H1 (cell line): ENCODE measurements at regions not wholly inside any gene's neighbourhood (a gene's known extent, or its start where the extent isn't known, plus 50 kb on each side); places are given as distances from the start of the nearest gene placed in this dataset.

ENCODE experiments used
- CEBPB ChIP-seq: IDR thresholded peaks from 2 replicates; pipeline ENCODE4 v1.6.1; 2012; ENCODE audit warnings: low read depth, low read length
- CHD2 ChIP-seq: IDR thresholded peaks from 2 replicates; pipeline ENCODE4 v1.6.1; 2012; ENCODE audit warnings: low read length, improper control_type of control experiment
- EP300 ChIP-seq, 2 experiments: IDR thresholded peaks; 1 replicate in 1 of 2; 2 replicates in 1 of 2; pipeline ENCODE4 v1.6.1; 2011 to 2012; ENCODE audit warnings: low read depth in 2 of 2, low read length in 2 of 2, mild to moderate bottlenecking in 2 of 2, borderline replicate concordance in 1 of 2, inconsistent platforms in 1 of 2, moderate library complexity in 1 of 2
- POLR2A ChIP-seq, 2 experiments: IDR thresholded peaks; 1 replicate in 1 of 2; 2 replicates in 1 of 2; pipeline ENCODE4 v1.6.1; 2011; ENCODE audit warnings: low read depth in 2 of 2, low read length in 2 of 2, mild to moderate bottlenecking in 2 of 2; ENCODE audit errors: control extremely low read depth in 1 of 2
- POLR2AphosphoS5 ChIP-seq: IDR thresholded peaks from 2 replicates; pipeline ENCODE4 v1.6.1; 2011; ENCODE audit warnings: low read depth, low read length
- RAD21 ChIP-seq, 2 experiments: IDR thresholded peaks in 1 of 2; conservative IDR thresholded peaks in 1 of 2; 2 replicates each; pipeline ENCODE4 v1.6.1; 2011; ENCODE audit warnings: low read depth in 2 of 2, low read length in 2 of 2, improper control_type of control experiment in 1 of 2, inconsistent platforms in 1 of 2, mild to moderate bottlenecking in 1 of 2, moderate library complexity in 1 of 2
- TF ChIP-seq, protein P1 (sequence below), 3 experiments: IDR thresholded peaks; 1 replicate in 2 of 3; 2 replicates in 1 of 3; pipeline versions ENCODE4 v1.5.1 to v1.6.1; 2011; ENCODE audit warnings: low read length in 3 of 3, mild to moderate bottlenecking in 3 of 3, inconsistent platforms in 2 of 3, low read depth in 1 of 3, moderate library complexity in 1 of 3; ENCODE audit not compliant: insufficient read depth in 1 of 3; ENCODE audit errors: control extremely low read depth in 1 of 3

DNA sequence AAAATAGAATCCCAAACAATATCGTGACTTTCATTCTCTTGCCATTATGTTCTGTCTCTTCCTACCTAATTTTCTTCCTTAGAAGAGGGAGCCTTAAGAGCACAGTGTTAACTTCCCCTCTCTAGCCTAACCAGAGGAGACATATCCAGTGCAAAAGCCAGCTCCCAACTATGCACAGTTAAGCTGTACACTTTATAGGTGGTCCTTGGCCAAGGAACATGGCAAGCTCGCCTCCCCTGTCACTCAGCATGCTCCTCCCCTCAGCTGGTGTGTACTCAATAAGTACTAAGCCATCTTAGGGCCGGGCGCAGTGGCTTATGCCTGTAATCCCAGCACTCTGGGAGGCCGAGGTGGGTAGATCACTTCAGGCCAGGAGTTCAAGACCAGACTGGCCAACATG is 255.1 kb upstream of the TMPO start:
- TF ChIP-seq EP300 (IDR thresholded peaks at IDR 0.05; ENCODE audit: borderline replicate concordance in 1 of 2, low read depth in 2 of 2, low read length in 2 of 2) (no peak), POLR2AphosphoS5 (no peak), CHD2 (no peak), POLR2A (IDR thresholded peaks at IDR 0.05; ENCODE audit: control extremely low read depth in 1 of 2, low read depth in 2 of 2, low read length in 2 of 2) (no peak), RAD21 (IDR thresholded peaks at IDR 0.05 in 1 of 2, conservative IDR thresholded peaks at IDR 0.05 in 1 of 2; ENCODE audit: low read depth in 2 of 2, low read length in 2 of 2) (no peak), CEBPB (no peak)
- TF ChIP-seq, protein P1, sequence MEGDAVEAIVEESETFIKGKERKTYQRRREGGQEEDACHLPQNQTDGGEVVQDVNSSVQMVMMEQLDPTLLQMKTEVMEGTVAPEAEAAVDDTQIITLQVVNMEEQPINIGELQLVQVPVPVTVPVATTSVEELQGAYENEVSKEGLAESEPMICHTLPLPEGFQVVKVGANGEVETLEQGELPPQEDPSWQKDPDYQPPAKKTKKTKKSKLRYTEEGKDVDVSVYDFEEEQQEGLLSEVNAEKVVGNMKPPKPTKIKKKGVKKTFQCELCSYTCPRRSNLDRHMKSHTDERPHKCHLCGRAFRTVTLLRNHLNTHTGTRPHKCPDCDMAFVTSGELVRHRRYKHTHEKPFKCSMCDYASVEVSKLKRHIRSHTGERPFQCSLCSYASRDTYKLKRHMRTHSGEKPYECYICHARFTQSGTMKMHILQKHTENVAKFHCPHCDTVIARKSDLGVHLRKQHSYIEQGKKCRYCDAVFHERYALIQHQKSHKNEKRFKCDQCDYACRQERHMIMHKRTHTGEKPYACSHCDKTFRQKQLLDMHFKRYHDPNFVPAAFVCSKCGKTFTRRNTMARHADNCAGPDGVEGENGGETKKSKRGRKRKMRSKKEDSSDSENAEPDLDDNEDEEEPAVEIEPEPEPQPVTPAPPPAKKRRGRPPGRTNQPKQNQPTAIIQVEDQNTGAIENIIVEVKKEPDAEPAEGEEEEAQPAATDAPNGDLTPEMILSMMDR (IDR thresholded peaks at IDR 0.05; ENCODE audit: control extremely low read depth in 1 of 3, insufficient read depth in 1 of 3, low read depth in 1 of 3, low read length in 3 of 3) = no peak
